Inferior parietal cortex (tissue), 1 donor: ENCODE measurements at regions not wholly inside any gene's neighbourhood (a gene's known extent, or its start where the extent isn't known, plus 50 kb on each side); places are given as distances from the start of the nearest gene placed in this dataset.
"Not testable (repeated sequence)": the region's sequence is repeated elsewhere in the genome, so short reads cannot be mapped to it uniquely, and the experiment has no call there.

Experiments
- DNase-seq: peaks from one replicate; pipeline ENCODE4 v3.0.0-alpha.2; 2016; ENCODE audit errors: extremely low spot score

GRCh38 chr10:117601716-117602115, 59.2 kb downstream of the EMX2 start:
- DNase-seq, result no peak

- DNase-seq, result no peak
Measured at GRCh38 chr10:117603081-117603480, 60.5 kb downstream of the EMX2 start.

- no peak for DNase-seq
Measured at GRCh38 chr10:117603726-117604125, 61.2 kb downstream of the EMX2 start.

- peak; percentile 6 for DNase-seq
Measured at GRCh38 chr10:117609095-117609795, 66.7 kb downstream of the EMX2 start.

- DNase-seq, result no peak
Measured at GRCh38 chr10:117609796-117610170, 67.2 kb downstream of the EMX2 start.

- DNase-seq, result no peak
Measured at GRCh38 chr10:117610321-117610720, 67.8 kb downstream of the EMX2 start.

GRCh38 chr10:117612113-117612512, 69.6 kb downstream of the EMX2 start:
- DNase-seq, result no peak

- DNase-seq, result no peak
Measured at GRCh38 chr10:117615649-117616048, 73.1 kb downstream of the EMX2 start.

GRCh38 chr10:117616179-117616578, 73.6 kb downstream of the EMX2 start:
- DNase-seq, result no peak

- no peak for DNase-seq
Measured at GRCh38 chr10:117617086-117617485, 74.5 kb downstream of the EMX2 start.

GRCh38 chr10:117617659-117618058, 75.1 kb downstream of the EMX2 start:
- no peak for DNase-seq

GRCh38 chr10:117619223-117619622, 76.7 kb downstream of the EMX2 start:
- DNase-seq, result no peak

GRCh38 chr10:117619707-117620405, 77.3 kb downstream of the EMX2 start:
- DNase-seq, result no peak

- DNase-seq, result no peak
Measured at GRCh38 chr10:117621196-117621595, 78.7 kb downstream of the EMX2 start.

GRCh38 chr10:117621795-117622420, 79.4 kb downstream of the EMX2 start:
- no peak for DNase-seq

GRCh38 chr10:117622471-117623184, 80.1 kb downstream of the EMX2 start:
- no peak for DNase-seq

- no peak for DNase-seq
Measured at GRCh38 chr10:117626228-117626627, 83.7 kb downstream of the EMX2 start.

- DNase-seq, result no peak
Measured at GRCh38 chr10:117627561-117627960, 85.0 kb downstream of the EMX2 start.

- not testable (repeated sequence) for DNase-seq
Measured at GRCh38 chr10:117629717-117630116, 87.2 kb downstream of the EMX2 start.

- DNase-seq, result peak; percentile 50
Measured at GRCh38 chr10:117631276-117632145, 89.0 kb downstream of the EMX2 start.

- DNase-seq, result no peak
Measured at GRCh38 chr10:117632406-117632805, 89.9 kb downstream of the EMX2 start.
